Uterus (tissue), 3 donors: ENCODE measurements at regions not wholly inside any gene's neighbourhood (a gene's known extent, or its start where the extent isn't known, plus 50 kb on each side); places are given as distances from the start of the nearest gene placed in this dataset.

ENCODE experiments used
- DNase-seq, 2 donors: peaks; one replicate each; pipeline ENCODE4 v3.0.0-alpha.2; 2019 to 2020
- H3K27ac ChIP-seq, 2 donors: fragments of 200-600 bp; sonication (generic); 1 replicate in 1 of 2; 2 replicates in 1 of 2; pipeline ENCODE4 v1.5.1; 2016 to 2018
- H3K27me3 ChIP-seq, 2 donors: fragments of 200-600 bp; sonication (generic); one replicate each; pipeline ENCODE4 v1.5.1; 2018 to 2019; ENCODE audit warnings: control low read depth in 1 of 2
- H3K36me3 ChIP-seq, 2 donors: fragments of 200-600 bp; sonication (generic); one replicate each; pipeline ENCODE4 v1.5.1; 2019; ENCODE audit warnings: control low read depth in 1 of 2
- H3K4me1 ChIP-seq, 2 donors: fragments of 200-600 bp; sonication (generic); one replicate each; pipeline ENCODE4 v1.5.1; 2018 to 2019; ENCODE audit warnings: control low read depth in 1 of 2
- H3K4me3 ChIP-seq, 2 donors: fragments of 200-600 bp; sonication (generic); 1 replicate in 1 of 2; 2 replicates in 1 of 2; pipeline ENCODE4 v1.5.1; 2018 to 2019; ENCODE audit warnings: mild to moderate bottlenecking in 1 of 2
- H3K9me3 ChIP-seq, 2 donors: fragments of 200-600 bp; sonication (generic); one replicate each; pipeline ENCODE4 v1.5.1; 2019; ENCODE audit warnings: control low read depth in 1 of 2
- POLR2A ChIP-seq, 2 donors: fragments of 450-650 bp; IDR thresholded peaks; one replicate each; pipeline ENCODE4 v1.6.1; 2016; ENCODE audit warnings: antibody characterized with exemption in 2 of 2, mild to moderate bottlenecking in 1 of 2, moderate library complexity in 1 of 2
- intact Hi-C: fragments of 100-400 bp; cut with DNase I; formaldehyde crosslinking; loops from one replicate; pipeline ENCODE4 v1.15.1; 2023; ENCODE audit warnings: low total_unique reads
- TF ChIP-seq, protein P1 (sequence below), 4 experiments: fragments of 200-600 bp in 2 of 4; fragments of 450-650 bp in 2 of 4; sonication (generic) in 2 of 4; IDR thresholded peaks; one replicate each; pipeline ENCODE4 v1.5.1; 2016 to 2019; ENCODE audit warnings: antibody characterized with exemption in 4 of 4, mild to moderate bottlenecking in 2 of 4, moderate library complexity in 1 of 4
- donor health status: DM: yes; HTN: yes; CAD: no.

DNA sequence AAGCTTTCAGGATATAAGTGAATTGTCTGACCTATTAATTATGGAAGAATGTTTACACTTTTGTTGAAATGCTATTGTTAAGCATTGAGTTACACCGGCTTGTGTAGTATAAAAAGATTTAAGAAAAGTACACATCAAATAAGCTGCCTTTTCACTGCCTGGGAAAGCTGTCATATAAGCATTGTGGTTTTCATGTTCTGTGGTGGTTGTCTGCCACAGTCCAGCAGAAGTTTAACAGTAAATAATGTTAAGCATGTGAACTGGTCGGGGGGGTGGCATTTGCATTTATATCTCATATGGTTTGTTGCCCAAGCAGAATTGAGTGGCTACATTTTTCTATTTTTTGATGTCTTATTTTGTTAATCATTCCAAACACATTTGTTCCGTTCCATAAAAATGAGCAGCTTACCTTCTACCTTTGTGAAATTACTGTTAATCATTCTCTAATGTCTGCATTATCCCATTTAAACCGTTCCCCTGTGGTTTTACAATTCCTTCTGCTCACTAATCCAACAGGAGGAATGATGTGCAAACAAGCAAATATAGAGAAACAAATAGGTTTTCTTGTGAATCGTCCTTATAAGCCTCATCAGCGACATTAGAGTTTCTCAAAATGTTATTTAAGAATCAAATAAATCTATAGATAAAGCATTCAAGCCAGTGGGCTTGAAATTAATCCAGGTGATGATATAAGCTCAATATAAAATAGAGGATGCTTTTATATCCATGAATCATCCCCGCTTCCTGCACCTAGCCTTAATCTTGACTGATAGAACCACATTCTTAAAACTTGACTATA is 160.8 kb upstream of the SAMSN1 start:
- intact Hi-C loops, result no loop called here
- Histone ChIP-seq H3K36me3 (no peaks in the 10 kb centered on the region), H3K4me1 (no peaks in the 10 kb centered on the region), H3K9me3 (no peaks in the 10 kb centered on the region), H3K4me3 (no peak overlapping the region), H3K27me3 (no peaks in the 10 kb centered on the region), H3K27ac (no peak overlapping the region)
- TF ChIP-seq, protein P1, sequence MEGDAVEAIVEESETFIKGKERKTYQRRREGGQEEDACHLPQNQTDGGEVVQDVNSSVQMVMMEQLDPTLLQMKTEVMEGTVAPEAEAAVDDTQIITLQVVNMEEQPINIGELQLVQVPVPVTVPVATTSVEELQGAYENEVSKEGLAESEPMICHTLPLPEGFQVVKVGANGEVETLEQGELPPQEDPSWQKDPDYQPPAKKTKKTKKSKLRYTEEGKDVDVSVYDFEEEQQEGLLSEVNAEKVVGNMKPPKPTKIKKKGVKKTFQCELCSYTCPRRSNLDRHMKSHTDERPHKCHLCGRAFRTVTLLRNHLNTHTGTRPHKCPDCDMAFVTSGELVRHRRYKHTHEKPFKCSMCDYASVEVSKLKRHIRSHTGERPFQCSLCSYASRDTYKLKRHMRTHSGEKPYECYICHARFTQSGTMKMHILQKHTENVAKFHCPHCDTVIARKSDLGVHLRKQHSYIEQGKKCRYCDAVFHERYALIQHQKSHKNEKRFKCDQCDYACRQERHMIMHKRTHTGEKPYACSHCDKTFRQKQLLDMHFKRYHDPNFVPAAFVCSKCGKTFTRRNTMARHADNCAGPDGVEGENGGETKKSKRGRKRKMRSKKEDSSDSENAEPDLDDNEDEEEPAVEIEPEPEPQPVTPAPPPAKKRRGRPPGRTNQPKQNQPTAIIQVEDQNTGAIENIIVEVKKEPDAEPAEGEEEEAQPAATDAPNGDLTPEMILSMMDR (IDR thresholded peaks at IDR 0.05), result no peak
- TF ChIP-seq POLR2A (IDR thresholded peaks at IDR 0.05), result no peak
- no peak for DNase-seq

DNA sequence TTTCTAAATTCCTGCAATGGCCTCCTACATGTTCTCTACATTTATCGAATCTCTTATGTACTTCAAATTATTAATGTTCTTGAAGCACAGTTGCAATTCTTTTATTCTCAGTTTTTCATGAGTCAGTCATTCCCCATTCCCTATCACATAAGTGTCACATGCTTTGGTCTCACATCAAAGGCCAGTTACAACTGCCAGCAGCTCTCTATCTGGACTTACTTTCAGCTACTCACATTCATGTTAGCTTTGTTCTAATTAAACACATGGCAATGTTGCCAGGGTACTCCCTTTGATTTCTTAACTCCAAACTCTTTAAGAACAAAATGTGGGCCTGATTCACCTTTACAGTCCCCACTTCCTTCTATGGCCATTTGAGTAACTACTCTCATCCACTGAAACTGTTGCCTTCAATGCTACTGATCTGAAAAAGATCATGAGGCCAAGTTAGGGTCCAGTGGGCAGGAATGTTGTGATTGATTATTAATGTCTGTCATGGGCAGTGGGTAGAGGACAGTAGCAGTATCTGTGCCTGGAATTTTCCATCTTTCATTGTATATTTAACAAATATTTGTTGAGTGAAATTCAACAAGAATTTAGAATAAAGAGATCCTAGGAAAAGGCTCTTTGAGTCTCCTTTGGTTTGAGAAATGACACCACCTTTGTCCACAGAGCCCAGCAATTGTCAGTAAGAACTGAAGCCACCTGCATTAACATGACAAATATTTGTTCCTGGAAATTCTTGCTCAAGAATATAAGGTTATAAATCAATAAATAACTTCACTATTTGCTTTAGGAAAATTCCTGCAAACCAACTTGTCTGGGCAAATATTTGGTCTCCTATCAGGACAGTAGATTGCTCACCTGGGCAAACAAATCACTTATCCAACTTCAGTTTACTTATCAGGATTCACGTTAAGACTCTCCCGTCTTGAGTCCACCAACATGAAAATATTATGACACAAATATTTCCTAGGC is 153.6 kb upstream of the SAMSN1 start:
- Histone ChIP-seq H3K9me3 (no peaks in the 10 kb centered on the region), H3K27me3 (no peaks in the 10 kb centered on the region), H3K36me3 (no peaks in the 10 kb centered on the region), H3K4me1 (no peaks in the 10 kb centered on the region), H3K27ac (no peak overlapping the region), H3K4me3 (no peak overlapping the region)
- intact Hi-C loops, result no loop called here
- no peak for DNase-seq
- TF ChIP-seq, protein P1 (IDR thresholded peaks at IDR 0.05), result no peak

DNA sequence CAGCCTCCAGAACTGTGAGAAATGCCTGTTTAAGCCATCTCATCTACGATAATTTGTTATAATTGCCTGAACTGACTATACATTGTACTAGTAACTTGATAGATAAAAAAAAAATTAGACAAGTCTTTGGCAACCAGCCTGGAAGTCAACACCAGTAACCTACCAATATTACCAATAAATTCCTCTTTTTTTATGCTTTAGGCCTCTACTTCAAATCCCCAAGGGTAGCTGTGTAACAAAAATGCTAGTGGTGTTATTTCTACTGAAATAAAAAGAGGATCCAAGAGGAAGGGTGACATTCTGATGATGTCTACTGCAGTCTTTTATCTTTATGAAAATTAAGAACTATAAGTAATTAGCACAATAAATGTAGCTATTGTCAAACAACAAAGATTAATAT is 151.7 kb upstream of the SAMSN1 start:
- Histone ChIP-seq H3K4me1 (no peaks in the 10 kb centered on the region), H3K4me3 (no peak overlapping the region), H3K9me3 (no peaks in the 10 kb centered on the region), H3K27ac (no peak overlapping the region), H3K36me3 (no peaks in the 10 kb centered on the region), H3K27me3 (no peaks in the 10 kb centered on the region)
- intact Hi-C loops, result no loop called here
- TF ChIP-seq, protein P1 (IDR thresholded peaks at IDR 0.05), result no peak
- no peak for TF ChIP-seq POLR2A (IDR thresholded peaks at IDR 0.05)
- DNase-seq, result no peak

DNA sequence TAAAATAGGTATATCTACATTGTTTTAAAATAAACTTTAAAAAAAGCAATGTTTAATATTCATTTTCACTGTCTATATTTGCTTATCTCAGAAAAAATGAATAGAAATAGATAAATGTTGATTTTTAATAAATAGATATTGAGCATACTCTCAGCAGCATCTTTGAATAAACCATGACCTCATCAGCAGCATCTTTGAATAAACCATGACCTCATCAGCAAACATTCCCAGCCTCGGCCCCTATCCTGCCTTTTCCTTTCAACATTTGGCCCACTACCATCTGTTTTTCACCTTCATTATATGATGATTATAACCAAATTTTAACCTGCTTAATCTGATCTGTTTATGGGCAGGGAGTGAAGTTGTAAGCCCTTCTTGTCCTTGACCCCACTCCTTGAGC is 148.7 kb upstream of the SAMSN1 start:
- Histone ChIP-seq H3K9me3 (no peaks in the 10 kb centered on the region), H3K27me3 (no peaks in the 10 kb centered on the region), H3K4me3 (no peak overlapping the region), H3K4me1 (no peaks in the 10 kb centered on the region), H3K36me3 (no peaks in the 10 kb centered on the region), H3K27ac (no peak overlapping the region)
- TF ChIP-seq, protein P1 (IDR thresholded peaks at IDR 0.05), result no peak
- no peak for TF ChIP-seq POLR2A (IDR thresholded peaks at IDR 0.05)
- intact Hi-C loops, result no loop called here
- no peak for DNase-seq

DNA sequence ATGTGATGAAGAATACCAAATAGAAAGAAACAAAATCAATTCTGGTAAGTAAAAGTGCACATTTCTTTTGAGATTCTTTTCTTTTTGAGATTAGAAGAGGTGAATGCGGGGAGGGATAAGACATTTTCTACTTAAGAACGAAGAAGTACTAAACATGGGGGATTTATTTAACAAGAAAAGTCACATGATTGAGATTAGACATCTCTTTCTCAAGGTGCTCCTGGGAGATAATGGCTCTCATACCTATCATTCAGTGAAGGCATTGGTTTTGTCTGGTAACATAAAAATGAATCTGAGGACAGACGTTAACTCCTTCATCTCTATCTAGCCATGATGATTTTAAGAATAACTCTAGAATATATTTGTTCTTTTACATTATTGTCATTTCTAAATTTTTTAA is 147.9 kb upstream of the SAMSN1 start:
- H3K4me1 ChIP-seq, result no peaks in the 10 kb centered on the region
- H3K27ac ChIP-seq, result no peak overlapping the region
- no peak overlapping the region for H3K4me3 ChIP-seq
- intact Hi-C loops, result no loop called here
- H3K27me3 ChIP-seq, result no peaks in the 10 kb centered on the region
- no peaks in the 10 kb centered on the region for H3K9me3 ChIP-seq
- DNase-seq, result no peak
- no peaks in the 10 kb centered on the region for H3K36me3 ChIP-seq
- TF ChIP-seq, protein P1 (IDR thresholded peaks at IDR 0.05), result no peak
- no peak for TF ChIP-seq POLR2A (IDR thresholded peaks at IDR 0.05)
